Skeletal muscle satellite cell (primary cell): ENCODE measurements at regions not wholly inside any gene's neighbourhood (a gene's known extent, or its start where the extent isn't known, plus 50 kb on each side); places are given as distances from the start of the nearest gene placed in this dataset.

Source experiments
- H3K27me3 ChIP-seq: 2 replicates; pipeline ENCODE4 v1.7.0; 2013; ENCODE audit warnings: low read length; ENCODE audit not compliant: control insufficient read depth, insufficient read depth
- H3K36me3 ChIP-seq: 2 replicates; pipeline ENCODE4 v1.7.0; 2013; ENCODE audit warnings: mild to moderate bottlenecking, control low read depth, low read length; ENCODE audit not compliant: insufficient read depth
- H3K4me1 ChIP-seq: 2 replicates; pipeline ENCODE4 v1.7.0; 2013; ENCODE audit warnings: low read length; ENCODE audit not compliant: control insufficient read depth, insufficient read depth
- H3K4me2 ChIP-seq: 2 replicates; pipeline ENCODE4 v1.7.0; 2013; ENCODE audit warnings: mild to moderate bottlenecking, low read length
- H3K4me3 ChIP-seq: 2 replicates; pipeline ENCODE4 v1.7.0; 2013; ENCODE audit warnings: low read length
- H3K9ac ChIP-seq: 2 replicates; pipeline ENCODE4 v1.7.0; 2013; ENCODE audit warnings: mild to moderate bottlenecking, low read depth, low read length, moderate library complexity
- H3K9me3 ChIP-seq: replicated peaks from 2 replicates; pipeline ENCODE4 v1.7.0; 2013; ENCODE audit warnings: mild to moderate bottlenecking, control low read depth, low read length

DNA sequence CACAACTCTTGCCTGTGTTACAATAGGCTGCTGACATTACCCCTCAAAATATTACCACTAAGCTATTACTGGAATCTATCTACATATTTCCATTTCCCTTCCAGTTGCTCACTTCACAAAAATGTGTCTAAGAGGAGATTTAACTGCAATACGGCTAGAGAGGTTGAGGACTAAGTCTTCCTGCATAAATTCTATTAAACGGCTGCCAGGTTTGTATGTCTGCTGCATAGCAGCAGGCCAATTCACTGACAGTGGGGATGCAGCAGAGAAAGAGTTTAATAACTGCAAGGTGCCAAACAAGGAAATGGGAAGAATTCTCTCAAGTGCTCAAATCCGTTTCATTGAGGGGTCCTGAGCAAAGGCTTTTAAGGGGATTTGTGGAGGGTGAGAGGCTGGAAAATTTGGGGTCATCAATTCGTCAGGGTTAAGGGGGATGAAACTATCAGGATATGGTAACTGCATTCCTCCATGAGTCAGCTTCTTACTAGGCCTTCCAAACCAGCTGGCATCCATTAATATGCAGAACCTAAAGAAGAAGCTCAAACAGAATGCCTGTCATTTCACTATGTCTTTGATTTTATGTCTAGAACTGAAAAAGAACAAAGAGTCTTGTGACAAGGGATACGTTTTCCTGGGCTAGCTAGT is 675.6 kb downstream of the TBL1XR1 start:
- Histone ChIP-seq H3K4me3 (no peak overlapping the region), H3K36me3 (no peaks in the 10 kb centered on the region), H3K4me2 (no peak overlapping the region), H3K27me3 (no peaks in the 10 kb centered on the region), H3K9me3 (no peaks in the 10 kb centered on the region), H3K4me1 (peaks cover 7% of the 10 kb centered on the region), H3K9ac (no peak overlapping the region)

DNA sequence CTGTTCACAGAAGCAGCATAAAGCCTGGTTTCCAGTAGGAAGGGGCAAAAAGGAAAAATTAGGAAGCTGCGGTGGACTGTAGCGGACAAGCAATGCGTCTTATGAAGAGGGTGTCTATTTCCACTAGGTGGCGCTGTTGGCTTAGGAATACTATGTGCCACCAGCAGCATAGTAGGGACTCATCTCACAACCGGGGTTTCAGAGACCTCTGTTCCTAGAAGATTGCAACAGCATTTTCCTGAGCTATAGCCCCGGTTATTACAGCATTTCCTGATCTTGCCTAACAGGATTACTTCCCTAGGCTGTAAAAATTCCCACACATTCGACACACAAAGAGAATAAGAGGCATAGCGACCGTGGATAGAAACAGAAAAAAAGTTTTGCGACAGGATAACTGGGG is 683.0 kb downstream of the TBL1XR1 start:
- no peak overlapping the region for H3K4me3 ChIP-seq
- H3K9me3 ChIP-seq: peaks cover 5% of the 10 kb centered on the region
- no peak overlapping the region for H3K9ac ChIP-seq
- H3K36me3 ChIP-seq: no peaks in the 10 kb centered on the region
- no peaks in the 10 kb centered on the region for H3K27me3 ChIP-seq
- no peaks in the 10 kb centered on the region for H3K4me1 ChIP-seq
- H3K4me2 ChIP-seq: no peak overlapping the region

DNA sequence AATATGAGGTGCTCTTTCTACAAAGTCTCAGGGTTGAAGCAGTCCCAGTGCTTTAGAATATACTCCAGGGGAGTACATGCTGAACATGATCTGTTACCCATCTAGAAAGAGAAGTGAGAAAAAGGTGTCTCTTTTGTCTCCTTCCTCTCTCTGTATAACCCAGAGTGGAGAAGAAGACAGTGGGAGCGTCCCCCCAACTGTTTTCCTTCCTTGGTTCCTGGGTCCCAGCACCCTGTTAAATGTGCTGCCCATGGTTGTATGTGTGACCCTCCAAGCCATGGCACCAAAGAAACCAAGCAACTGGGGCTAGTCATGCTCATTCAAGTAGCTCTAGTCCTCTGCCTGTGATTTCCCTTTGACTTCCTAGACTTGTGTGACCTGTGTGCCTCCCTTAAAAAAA is 683.7 kb downstream of the TBL1XR1 start:
- H3K9me3 ChIP-seq: peaks cover 5% of the 10 kb centered on the region
- H3K4me1 ChIP-seq: no peaks in the 10 kb centered on the region
- H3K4me2 ChIP-seq: no peak overlapping the region
- H3K9ac ChIP-seq: no peak overlapping the region
- no peaks in the 10 kb centered on the region for H3K27me3 ChIP-seq
- no peak overlapping the region for H3K4me3 ChIP-seq
- H3K36me3 ChIP-seq: no peaks in the 10 kb centered on the region

DNA sequence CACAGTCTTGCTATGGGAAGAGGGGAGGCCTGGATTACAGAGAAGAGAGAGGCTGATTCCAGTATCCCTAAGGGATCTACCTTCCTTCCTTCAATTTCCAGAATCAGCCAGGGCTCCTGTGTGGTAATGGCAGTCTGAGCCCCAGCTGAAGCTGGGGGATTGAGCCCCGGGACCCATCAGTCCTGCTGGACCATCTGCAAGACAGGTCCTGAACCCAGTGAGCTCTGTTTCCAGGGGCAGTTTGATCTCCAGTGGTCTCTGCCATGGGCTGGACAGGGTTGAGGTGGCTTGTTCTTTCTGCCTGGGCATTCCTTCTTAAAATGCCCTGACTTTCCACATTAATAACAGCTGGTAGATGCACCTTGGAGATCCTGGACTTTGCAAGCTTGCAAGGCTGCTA is 685.2 kb downstream of the TBL1XR1 start:
- Histone ChIP-seq H3K9me3 (peaks cover 5% of the 10 kb centered on the region), H3K27me3 (no peaks in the 10 kb centered on the region), H3K36me3 (no peaks in the 10 kb centered on the region), H3K4me2 (no peak overlapping the region), H3K4me1 (no peaks in the 10 kb centered on the region), H3K4me3 (no peak overlapping the region), H3K9ac (no peak overlapping the region)

DNA sequence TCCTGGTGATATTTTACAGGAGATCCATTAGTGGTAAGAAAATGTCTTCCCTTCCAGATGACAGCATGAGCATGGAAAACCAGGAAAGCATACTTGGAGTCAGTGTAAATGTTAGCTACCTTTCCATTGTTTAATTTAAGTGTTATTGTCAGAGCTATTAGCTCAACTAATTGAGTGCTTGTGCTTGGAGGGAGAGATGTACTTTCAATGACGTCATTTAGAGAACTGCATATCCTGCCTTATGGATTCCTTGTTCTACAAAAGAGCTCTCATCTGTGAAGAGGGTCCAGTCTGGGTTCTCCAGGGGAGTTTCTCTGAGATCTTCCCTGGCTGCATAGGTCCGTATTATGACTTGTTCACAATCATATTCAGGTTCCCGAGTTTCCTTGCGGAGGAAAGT is 687.2 kb downstream of the TBL1XR1 start:
- Histone ChIP-seq H3K27me3 (no peaks in the 10 kb centered on the region), H3K4me3 (no peak overlapping the region), H3K36me3 (no peaks in the 10 kb centered on the region), H3K9ac (no peak overlapping the region), H3K4me1 (no peaks in the 10 kb centered on the region), H3K9me3 (peaks cover 5% of the 10 kb centered on the region), H3K4me2 (no peak overlapping the region)

DNA sequence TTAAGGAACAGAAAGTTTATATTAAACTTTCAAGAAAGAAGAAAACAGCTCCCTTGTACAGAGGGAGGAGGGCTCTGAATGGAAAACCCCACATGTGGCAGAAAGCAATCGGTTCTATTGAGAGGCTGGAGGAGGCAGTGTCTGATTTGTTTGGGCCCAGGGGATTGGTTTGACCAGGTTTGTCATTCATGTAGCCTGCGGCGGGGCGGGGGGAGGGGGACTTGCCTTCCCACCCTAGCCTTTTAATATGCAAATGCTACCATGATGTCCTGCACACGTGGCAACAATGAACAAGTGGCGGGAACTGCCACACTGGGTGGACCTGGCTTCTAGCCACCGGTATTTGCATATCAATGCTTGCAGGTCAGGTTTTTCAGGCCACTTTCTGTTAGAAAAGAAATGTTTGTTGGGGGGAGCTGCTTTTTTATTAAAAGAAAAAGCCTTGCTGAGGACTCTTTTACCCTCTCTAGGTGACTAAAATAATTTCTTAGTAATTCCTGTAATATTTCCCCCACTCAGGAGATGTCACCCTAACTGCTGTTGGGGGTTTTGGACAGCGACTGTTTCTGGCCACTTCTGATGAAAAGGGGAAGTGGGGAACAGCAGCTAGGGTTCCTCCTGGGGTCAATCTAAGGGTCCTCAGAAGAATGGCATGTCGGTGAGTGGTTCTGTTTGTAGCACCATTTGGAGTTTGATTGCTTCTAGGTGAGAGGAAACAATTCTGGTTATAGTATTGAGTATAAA is 691.2 kb downstream of the TBL1XR1 start:
- Histone ChIP-seq H3K27me3 (no peaks in the 10 kb centered on the region), H3K36me3 (no peaks in the 10 kb centered on the region), H3K4me2 (no peak overlapping the region), H3K9me3 (no peaks in the 10 kb centered on the region), H3K9ac (no peak overlapping the region), H3K4me3 (no peak overlapping the region), H3K4me1 (no peaks in the 10 kb centered on the region)

DNA sequence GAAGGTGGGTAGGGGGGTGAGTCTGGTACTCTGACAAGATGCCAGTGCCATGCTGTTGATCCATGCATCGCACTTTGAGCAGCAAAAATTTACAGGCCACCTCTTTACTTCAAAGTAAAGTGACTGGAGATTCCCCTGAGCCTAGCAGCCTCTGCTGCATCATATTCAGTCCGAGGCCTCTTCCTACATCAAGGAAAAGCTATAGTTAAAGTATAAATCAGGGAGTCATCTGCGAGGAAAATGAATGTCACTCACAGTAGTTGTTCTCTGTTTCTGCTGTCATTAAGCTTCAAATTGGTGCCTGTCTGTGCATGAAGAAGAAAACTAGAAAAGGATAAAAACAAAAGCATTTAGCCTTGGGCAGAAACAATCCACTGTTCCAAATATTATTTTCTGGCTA is 706.2 kb downstream of the TBL1XR1 start:
- H3K36me3 ChIP-seq: no peaks in the 10 kb centered on the region
- no peaks in the 10 kb centered on the region for H3K4me1 ChIP-seq
- H3K27me3 ChIP-seq: no peaks in the 10 kb centered on the region
- H3K4me2 ChIP-seq: no peak overlapping the region
- no peak overlapping the region for H3K9ac ChIP-seq
- no peak overlapping the region for H3K4me3 ChIP-seq
- no peaks in the 10 kb centered on the region for H3K9me3 ChIP-seq

DNA sequence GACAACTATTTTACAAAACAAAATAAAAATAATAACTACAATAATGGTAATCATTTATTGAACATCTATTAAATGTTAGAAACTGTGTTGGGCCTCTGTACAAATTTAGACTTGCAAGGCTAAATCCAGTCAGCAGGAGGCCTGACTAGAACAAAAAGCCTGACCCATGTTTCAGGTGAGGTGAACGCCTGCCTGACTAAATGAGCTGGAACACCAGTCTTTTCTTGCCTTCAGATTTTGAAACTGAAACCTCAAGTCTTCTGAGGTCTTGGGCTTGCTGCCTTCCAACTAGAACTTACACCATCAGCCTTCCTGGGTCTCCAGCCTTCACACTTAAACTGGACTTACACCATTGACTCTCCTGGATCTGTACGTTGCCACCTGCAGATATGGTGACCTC is 706.9 kb downstream of the TBL1XR1 start:
- H3K36me3 ChIP-seq: no peaks in the 10 kb centered on the region
- H3K4me3 ChIP-seq: no peak overlapping the region
- no peak overlapping the region for H3K4me2 ChIP-seq
- H3K9me3 ChIP-seq: no peaks in the 10 kb centered on the region
- no peaks in the 10 kb centered on the region for H3K4me1 ChIP-seq
- no peak overlapping the region for H3K9ac ChIP-seq
- H3K27me3 ChIP-seq: no peaks in the 10 kb centered on the region

DNA sequence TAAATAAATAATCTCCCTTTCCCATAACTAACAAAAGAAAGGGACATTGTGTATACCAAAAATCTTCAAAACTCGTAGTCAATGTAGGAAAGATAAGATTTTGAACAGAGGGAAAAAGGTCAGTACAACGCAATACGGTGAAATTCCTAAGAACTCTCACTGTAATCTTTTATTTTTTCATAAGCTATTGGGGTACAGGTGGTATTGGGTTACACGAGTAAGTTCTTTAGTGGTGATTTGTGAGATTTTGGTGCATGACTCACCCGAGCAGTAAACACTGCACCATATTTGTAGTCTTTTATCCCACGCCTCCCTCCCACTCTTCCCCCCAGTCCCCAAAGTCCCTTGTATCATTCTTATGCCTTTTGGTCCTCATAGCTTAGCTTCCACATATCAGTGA is 718.0 kb downstream of the TBL1XR1 start:
- H3K4me1 ChIP-seq: no peaks in the 10 kb centered on the region
- H3K27me3 ChIP-seq: no peaks in the 10 kb centered on the region
- H3K36me3 ChIP-seq: no peaks in the 10 kb centered on the region
- no peak overlapping the region for H3K4me3 ChIP-seq
- no peaks in the 10 kb centered on the region for H3K9me3 ChIP-seq
- H3K4me2 ChIP-seq: no peak overlapping the region
- H3K9ac ChIP-seq: no peak overlapping the region

DNA sequence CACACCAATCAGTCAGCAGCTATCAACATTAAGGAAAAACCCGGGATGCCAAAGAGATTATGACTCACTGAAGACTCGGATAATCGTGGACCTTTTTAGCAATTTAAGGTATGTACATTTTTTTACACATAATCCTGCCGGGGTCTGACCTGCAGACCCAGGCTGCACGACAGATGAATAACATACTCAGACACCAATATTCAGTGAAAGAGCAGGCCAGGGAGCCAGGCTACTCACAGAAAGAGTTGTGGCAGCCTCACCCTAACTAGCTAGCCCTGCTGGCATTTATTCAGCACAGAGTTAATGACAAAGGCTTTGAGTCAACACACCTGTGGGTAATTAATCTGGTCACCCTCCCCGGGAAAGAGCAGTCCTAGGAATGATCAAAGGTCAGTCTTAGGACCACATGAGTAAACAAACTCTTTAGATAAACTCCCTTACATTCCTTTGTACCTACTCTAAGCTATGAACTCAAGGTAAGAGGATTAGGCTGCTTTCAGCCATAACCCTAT is 727.5 kb downstream of the TBL1XR1 start:
- Histone ChIP-seq H3K4me3 (no peak overlapping the region), H3K4me2 (no peak overlapping the region), H3K9me3 (no peaks in the 10 kb centered on the region), H3K27me3 (no peaks in the 10 kb centered on the region), H3K4me1 (no peaks in the 10 kb centered on the region), H3K36me3 (no peaks in the 10 kb centered on the region), H3K9ac (no peak overlapping the region)

DNA sequence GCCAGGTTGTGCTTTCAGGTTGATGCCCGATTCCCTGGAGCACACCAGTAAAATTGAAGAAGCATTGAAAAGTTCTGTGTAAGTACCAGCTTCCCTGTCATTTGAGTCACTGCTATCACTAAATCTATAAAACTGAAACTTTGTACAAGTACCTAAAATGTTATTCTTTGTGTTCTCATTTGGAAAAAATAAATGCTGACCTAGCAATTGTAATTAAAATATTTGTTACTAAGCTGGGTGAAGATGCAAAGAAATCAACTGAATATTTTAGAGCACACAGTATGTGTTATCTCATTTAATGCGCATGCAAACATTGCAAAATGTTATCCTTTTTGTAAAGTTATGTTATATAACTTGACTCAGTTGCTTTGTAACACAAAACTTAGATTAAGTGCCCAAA is 733.7 kb downstream of the TBL1XR1 start:
- H3K4me2 ChIP-seq: no peak overlapping the region
- no peaks in the 10 kb centered on the region for H3K36me3 ChIP-seq
- no peaks in the 10 kb centered on the region for H3K9me3 ChIP-seq
- H3K27me3 ChIP-seq: no peaks in the 10 kb centered on the region
- no peak overlapping the region for H3K9ac ChIP-seq
- no peak overlapping the region for H3K4me3 ChIP-seq
- H3K4me1 ChIP-seq: no peaks in the 10 kb centered on the region

DNA sequence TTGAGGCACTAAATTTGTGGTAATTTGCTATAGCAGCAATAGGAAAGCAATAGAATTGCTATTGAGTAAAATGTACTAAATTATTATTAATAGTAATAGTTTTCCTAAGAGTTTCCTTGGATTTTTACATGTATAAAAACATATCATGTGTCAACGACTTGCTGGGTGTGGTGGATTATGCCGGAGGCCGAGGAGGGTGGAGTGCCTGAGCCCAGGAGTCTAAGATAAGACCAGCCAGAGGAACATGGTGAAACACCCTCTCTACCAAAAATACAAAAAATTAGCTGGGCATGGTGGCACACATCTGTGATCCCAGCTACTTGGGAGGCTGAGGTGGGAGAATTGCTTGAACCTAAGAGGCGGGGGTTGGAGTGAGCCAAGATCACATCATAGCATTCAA is 749.9 kb downstream of the TBL1XR1 start:
- Histone ChIP-seq H3K27me3 (no peaks in the 10 kb centered on the region), H3K36me3 (no peaks in the 10 kb centered on the region), H3K4me1 (no peaks in the 10 kb centered on the region), H3K9me3 (no peaks in the 10 kb centered on the region), H3K4me3 (no peak overlapping the region), H3K4me2 (no peak overlapping the region), H3K9ac (no peak overlapping the region)
